Inflammatory macrophage (primary cell): ENCODE measurements at regions not wholly inside any gene's neighbourhood (a gene's known extent, or its start where the extent isn't known, plus 50 kb on each side); places are given as distances from the start of the nearest gene placed in this dataset.

Source experiments
- DNase-seq, 2 donors: peaks; one replicate each; pipeline ENCODE4 v3.0.0-alpha.2; 2020 to 2022

DNA sequence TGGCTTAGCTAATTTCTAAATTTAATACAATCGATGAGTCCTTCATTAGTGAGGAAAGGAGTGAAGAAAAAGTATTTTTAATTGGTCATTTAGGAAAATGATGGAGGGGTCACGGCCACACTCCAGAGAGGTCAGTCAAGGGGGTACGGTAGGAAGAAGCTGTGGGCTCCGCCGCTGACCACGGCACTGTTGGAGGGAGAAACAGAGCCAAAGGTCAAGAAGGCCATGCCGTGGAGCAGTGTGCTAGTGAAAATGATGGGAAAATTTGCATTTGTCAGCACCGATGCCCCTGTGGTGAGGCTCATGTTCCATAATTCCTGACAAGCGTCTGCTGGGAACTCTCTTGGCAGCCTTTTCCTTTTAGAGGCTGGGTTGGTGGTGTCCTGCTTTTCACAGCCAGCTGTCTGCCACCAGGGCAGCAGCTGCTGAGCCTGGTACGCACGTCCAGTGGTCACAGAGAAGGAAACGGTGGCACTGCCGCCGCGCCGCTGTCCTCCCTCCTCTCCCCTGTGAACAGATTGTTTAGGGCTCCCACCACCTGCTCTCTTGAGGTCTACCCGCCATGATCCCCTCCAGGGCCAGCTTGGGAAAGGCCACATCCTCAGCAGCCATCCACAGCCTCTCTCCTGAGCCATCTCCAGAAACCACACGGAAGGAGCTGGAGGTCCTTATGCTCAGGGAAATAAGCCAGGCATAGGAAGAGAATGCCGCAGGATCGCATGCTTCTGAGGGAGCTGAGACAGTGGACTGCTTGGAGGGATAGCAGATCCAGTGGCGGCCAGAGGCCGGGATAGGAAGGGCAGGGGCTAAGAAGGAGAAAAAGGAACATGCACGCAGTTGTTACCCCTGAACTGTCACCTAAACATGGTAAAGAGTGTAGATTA lies 263.7 kb upstream of the PPP2R2D start:
- DNase-seq: no peak

DNA sequence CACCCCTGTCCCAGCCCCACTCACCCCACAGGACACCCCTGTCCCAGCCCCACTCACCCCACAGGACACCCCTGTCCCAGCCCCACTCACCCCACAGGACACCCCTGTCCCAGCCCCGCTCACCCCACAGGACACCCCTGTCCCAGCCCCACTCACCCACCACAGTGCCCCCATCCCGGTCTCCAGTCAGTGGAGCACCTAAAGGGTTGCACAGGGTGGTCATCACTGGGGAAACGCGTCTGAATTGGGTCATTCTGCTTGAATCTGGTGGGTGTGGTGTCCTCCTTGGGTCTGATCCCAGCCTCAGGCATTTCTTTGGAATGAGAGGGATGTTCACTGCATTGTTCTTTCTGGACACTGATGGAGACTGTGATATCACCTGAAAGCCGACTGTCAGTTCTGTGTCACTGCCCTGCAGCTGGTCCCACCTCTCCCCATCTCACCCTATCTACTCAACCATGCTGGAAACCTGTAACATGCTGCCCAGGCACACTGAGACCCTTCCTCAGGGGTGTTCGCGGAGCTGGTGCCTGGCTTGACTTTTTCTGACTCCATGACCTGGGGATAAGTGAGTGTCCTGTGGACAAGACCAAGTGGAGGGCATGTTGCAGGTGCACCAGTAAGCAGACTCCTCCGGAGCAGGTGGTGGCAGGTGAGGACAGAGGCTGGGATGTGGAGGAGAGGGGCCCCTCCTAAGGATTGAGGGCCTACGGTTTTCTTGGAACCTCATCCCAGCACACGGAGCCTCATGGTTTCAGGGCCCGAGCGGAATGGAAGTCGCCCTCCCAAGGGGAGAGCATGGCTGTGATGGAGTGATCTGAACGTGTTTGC lies 262.5 kb upstream of the PPP2R2D start:
- DNase-seq: no peak

DNA sequence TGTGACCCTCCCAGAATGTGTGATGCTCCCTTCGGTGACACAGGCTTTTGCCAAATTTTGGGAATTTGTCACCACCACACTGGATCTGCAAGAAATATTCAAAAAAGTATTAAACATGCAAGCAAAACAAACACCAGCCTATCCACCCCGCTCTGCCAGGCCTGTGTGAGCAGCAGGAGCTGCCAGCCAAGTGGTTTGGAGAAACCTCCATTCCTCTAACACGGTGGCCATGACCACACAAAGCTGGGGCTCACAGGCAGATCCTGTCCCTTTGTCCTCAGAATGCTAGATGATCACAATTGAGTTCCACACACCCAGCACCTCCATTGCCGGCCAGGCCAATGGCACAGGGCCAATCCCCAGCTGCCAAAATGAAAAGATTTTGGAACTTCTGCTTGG lies 261.9 kb upstream of the PPP2R2D start:
- no peak for DNase-seq

DNA sequence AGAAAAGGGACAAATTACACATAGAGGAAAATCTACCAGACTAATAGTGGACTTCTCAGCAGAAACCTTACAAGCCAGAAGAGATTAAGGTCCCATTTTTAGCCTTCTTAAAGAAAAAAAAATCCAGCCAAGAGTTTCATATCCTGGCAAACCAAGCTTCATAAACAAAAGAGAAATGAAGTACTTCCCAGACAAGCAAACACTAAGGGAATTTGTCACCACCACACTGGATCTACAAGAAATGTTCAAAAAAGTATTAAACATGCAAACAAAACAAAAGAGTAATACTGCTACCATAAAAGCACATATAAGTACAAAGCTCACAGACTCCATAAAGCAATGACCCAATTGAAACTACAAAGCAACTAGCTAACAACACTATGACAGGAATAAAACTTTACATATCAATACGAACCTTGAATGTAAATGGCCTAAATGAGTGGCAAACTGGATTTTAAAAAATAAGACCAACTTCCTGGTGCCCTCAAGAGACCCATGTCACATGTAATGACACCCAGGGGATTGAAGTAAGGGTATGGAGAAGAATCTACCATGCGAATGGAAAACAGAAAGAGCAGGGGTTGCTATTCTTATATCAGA lies 260.7 kb upstream of the PPP2R2D start:
- DNase-seq: no peak

DNA sequence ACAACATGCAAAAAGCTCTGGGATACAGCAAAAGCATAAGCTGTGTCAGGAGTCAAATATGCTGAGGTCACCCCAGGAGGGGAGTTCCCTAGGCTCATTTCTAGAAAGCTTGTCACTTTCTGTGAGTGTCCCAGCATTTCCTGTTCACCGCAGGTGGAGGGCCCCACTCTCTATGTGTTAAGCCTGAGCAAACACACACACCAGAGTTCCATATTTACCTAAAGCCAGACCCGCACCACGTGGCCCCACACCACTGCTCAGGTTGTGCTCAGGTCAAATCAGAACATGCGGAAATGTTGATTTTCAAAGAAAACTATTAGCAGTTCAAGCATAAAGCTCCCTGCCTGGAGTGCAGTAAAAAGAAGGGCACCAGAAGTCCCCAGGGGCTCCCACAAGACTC lies 259.6 kb upstream of the PPP2R2D start:
- DNase-seq: no peak

DNA sequence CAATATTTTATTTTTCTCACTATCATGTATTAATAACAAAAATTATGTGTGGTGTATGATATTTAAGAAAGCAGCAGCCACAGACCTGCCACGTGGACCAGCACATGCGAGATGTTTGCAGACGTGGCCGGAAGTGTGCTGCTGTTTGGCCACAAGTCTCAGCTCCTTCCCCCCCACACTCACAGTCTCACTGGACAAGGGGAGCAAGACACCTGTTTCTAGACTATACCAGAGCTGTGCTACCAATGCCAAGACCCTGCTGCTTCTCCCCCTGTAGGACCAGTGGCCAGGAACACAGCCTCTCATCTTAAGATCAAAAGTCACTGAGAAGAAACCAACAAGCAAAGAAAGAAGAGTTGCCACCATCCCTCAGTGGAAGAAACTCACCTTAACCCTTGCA lies 258.9 kb upstream of the PPP2R2D start:
- no peak for DNase-seq

DNA sequence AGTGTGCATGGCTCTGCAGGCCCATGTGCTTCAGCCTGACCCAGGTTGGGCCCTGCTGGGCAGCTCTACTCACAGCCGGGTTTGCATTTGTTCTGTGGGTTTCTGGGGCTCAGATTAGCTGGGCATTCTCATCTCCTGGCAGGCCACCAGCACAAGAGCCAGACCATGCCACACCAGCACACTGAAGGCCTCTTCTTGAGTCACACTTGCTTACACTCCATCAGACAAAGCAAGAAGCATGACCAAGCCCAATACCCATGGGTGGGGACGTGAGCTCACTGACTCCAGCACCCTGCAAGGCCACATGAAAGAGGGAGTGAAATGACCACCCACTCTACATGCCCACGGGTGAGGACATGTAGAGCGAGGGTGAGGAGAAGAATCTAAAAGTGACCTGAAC lies 257.8 kb upstream of the PPP2R2D start:
- DNase-seq: no peak

DNA sequence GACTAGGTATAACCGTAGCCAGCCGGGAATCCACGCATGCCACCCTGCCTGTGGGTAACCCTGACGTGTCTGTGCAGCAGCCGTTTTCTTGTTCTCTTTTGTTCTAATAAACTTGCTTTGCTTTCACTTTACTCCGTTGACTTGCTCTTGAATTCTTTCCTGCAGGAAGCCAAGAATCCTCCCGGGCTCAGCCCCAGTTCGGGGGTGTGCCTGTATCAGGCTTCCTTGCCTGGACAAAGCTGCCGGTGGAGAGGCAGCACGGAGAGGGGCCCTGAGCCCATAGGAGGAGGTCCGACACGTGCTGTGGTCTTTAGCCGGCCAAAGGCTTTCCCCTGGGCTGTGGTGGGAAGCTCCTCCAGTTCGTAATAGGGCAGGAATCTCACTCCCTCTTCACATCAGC lies 256.5 kb upstream of the PPP2R2D start:
- DNase-seq: no peak

DNA sequence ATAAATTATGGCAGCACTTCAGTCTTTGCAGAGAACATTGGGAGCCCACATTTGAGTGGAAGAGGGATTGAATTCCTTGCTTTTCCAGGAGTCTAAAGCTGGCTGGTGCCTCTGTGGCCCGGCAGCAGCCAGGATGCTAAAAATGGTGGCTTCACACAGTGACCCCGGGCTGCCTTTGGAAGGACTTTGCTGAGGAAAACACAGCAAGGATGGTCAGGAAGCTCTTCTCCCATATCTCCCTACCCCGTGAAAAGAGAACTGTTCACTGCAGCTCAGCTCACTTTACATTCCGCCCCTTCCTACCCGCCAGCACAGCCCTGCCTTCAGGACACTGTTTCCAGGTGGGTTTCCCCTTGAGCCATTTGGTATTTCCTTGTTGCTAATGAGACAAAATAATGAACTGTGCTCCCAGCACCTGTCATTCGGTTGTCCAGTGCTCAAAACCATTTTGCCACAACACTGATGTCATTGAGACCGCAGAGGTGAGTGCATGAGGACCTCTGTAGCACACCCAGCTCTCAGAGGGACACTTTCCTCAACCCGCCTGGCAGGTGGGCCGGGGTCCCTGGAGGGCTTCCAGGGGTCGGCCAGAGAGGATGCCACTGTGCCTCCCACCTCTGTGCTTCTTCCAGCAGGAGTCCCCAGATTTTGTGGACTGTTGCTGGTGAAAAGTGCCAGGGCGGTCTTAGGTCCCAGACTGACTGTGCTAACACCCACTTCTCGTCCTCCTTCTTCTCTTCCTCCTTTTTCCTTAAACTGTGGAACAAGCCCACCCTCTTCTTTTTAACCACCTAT lies 255.7 kb upstream of the PPP2R2D start:
- no peak for DNase-seq

DNA sequence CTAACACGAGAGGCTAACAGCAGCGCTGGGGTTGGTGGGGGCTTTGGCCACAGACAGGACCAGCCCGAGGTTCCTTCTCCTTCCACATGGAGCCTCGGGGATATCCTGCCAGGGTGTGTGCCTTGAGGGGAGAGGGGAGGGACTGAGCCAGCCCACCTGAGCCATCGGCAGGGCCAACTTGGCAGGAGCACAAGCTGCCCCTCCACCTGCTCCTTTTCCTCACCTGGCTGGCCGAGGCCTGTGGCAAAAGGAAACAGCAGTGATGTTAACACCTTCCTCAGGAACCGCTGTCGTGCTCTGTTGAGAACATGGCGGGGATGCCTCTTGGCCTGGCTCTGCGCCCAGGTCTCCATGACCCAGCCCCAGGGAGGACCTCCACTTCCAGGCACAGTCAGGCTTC lies 255.1 kb upstream of the PPP2R2D start:
- DNase-seq: no peak

DNA sequence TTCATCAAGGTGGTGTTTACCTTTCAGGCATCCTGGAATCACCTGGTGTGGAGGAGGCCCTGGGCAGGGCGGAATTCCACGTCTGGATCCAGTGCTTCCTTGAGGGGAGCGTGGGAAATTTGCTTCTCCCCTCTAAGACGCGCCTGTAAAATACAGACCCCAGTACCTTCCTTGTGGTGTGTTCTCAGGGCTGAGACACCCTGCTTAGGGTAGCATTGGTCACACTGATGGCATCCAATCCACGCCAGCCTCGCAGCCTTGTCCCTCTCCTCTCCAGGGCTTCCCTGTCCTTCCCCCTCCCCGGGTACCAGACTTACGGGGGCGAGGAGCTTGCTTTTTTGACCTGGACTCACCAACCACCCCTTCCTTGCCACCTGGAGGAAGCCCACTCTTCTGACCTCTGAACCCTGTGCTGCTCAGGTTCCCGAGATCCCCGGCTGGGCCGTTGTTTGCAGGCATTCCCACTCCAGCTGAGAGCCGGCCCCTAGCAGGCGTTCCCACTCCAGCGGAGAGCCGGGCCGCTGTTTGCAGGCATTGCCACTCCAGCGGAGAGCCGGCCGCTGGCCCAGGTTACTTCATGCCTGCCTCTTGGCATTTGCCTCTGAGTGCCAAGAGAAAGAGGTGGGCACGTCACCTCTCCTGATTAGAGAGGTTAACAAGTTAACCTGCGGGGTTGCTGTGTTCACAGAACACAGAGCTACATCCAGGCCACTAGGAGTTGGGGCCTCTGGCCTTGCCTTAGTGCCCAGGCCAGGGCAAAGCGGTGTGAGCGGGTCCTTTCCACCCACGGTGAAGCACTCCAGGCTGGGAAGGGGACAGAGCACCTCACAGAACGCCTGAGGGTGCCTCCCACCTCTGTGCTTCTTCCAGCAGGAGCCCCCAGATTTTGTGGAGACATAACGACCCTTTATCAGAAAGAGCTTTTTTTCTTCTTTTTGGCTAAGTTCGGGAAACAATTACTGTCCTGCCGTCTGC lies 254.0 kb upstream of the PPP2R2D start:
- DNase-seq: no peak

DNA sequence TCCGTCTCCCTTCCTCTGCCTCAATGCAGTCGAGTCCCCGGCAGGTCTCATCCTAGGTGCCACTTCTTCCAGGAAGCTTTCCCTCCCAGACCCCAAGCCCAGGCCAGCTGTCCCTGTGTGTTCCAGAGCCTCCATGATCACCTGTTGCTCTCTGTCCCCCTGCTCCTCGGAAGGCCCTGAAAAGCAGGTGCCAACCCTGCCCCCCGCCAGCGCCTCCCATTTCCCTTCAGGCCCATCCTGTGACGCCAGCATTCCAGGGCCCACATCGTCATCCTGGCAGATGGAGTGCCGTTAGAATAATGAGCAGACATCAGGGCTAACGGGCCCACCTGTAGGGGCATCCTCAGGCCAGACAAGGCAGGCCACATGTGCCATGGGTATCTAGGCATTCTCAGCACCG lies 253.0 kb upstream of the PPP2R2D start:
- no peak for DNase-seq

DNA sequence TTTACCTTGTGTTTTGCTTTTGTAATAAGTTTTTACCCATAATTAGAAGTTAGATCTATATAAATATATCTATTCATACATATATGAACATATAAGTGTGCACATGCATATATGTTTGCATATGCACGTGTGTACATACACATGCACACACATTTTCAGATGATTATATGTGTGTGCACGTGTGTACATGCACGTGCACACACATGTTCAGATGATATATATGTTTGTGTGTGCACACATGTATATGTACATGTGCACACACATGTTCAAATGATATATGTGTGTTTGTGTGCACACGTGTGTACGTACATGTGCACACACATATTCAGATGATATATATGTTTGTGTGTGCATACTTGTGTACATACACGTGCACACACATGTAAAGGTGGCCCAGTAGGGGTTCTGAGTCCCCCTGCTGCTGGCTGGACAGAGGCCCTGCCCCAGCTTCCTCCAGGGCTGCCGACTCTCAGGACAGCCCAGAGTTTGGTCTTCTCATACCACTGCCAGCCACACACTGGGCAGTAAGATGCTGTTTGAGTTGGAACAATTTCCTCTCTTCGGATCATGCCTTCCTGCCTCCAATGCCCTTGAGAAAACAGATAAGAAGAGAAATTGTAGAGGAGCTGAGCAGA lies 252.3 kb upstream of the PPP2R2D start:
- DNase-seq: no peak

DNA sequence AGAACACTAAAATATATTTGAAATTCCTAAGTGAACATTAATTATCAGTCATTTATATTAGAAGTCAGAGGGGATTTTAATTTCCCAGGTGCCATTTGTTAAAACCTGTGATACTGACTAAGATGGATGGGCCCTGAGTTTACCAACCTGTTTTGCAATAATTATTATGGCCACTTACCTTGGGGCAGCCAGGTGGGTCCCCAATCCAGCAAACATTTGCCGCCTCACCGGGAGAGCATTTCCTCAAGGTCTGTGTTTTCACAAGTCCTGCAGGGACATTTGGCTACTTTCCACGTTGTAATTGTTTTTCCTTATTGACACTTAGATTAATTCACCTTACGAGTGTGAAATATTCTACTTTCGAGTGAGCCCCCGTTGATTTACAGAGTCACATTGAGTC lies 251.2 kb upstream of the PPP2R2D start:
- DNase-seq: no peak

DNA sequence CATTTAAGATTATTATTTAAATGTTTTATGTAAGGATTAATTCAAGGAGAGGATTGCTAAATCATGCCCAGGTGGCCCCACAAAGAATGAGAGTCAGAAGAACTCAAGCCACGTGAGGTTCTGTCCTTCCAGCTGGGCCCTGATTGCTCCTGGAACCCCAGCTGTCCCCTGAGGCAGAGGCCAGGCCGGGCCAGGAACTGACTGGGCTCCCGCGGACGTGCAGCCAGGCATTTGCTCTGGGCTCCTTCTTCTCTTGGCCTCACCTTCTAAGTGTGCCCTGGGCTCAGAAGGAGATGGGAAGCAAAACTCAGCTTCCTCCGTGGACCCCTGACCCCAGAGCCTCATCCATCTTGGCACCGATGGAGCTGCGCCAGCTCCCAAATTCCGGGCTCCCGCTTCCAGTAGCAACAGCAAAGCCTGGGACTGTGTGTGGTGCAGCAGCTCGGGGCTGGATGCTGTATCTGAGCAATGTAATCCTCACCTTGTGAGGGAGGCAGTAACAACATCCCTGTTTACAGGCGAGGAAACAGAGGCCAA lies 250.6 kb upstream of the PPP2R2D start:
- no peak for DNase-seq

DNA sequence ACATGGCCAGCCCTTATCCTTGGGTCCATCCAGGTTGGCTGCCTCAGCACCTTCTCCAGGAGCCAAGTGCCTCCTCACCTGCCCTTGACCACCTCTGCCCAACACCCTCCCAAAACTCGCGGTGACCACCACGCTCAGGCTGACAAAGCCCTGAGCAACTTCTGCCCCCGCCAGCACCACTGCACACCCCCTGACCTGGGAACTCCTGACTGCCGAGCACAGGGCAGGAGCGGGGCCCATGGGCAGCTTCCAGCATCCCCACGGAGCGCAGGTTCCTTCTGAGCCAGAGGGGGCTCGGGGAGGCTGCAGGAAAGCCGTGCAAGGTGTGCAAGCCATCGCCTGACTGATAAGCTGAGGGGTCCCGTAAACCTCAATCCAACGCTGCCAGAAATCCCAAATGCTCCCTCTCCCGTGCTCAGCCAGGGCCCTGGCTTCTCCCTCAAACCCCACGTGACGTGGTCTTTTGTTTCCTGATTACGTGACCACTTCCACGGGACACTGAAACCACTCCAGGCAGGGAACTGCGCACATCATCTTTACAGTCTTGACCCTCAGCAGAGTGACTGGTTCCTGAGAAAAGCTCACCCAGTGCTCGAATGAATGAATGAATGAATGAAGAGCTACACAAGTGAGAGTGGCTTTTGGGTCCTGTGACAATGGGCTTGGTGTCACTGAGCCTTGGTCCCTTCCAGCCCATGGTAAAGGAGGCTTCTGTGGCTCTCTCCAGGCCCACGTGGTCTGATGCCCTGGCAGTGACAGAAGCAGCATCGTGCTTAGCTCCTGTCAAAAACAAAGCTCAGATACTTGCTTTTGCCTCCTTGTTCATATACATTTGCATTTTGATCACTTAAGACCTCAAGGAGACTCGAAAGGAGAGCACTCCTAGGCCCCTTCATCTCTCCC lies 249.8 kb upstream of the PPP2R2D start:
- no peak for DNase-seq

DNA sequence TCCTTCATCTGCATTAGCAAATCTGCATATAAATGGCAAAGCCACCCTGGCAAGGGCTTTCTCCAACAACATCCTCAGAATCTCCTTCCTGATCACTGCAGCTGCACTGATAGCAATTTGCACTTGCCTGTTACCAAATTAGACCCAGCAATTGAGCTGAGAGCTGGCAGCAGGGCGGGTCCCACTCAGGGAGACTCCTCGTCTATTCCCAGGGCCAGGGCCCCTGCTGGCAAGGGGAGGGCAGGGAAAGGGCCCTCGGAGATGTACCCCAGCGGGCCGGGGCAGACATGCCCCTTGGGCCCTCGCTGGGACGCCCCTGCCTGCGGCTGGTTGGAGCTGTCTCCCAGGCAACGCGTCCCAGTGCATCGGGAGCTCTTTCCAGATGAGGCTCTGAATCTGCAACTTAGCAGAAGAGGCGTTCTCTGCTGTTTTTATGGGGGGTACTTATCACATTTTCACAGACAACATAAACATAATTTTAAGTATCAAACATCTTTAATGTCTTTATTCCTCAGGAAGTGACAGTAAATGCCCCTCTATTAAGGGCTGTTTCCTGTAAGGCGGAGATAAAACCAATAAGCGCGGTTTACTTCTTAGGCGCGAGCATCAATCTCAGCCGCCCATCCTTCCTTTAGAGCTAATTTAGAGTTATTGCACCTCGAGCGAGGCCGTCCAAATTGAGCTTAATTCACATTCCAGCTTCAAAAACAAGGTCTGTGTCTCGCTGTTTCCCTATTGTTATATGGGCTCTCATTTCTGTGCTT lies 249.0 kb upstream of the PPP2R2D start:
- no peak for DNase-seq

DNA sequence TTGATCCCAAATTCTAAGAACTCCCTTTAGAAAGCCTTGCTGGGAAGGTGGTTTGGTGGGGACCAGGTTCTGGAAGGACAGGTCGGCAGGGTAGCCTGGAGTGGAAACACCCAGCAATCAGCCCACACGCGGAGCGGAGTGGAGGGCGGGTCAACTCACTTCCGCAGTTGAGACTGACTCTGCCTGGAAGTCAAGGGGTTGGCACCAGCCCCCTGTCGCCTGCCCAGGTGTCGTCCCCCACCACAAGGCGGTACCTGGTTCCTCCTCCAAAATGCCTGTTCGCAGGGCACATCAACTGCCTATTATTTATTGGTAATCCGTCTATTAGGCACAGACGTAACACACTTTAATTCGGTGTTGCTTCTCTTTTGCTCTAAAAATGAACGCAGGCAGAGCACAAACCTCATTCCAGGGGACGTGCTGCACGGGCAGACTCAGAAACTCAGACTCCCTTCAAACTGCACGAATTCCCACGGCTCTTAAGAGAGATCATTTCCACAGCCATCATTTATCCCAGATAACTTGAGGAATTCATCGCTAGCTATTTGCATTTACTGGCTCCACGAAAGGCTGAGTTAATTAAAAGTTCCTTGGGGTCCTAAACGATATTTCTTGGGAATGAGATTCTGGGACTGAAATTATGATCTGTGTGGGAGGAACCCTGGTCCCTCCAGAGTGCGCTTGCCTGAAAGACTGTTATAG lies 248.2 kb upstream of the PPP2R2D start:
- no peak for DNase-seq
